Coronary artery (tissue), 2 donors: ENCODE measurements at regions not wholly inside any gene's neighbourhood (a gene's known extent, or its start where the extent isn't known, plus 50 kb on each side); places are given as distances from the start of the nearest gene placed in this dataset.

Source experiments
- DNase-seq: peaks from one replicate; pipeline ENCODE4 v3.0.0-alpha.2; 2017; ENCODE audit warnings: low spot score
- H3K27ac ChIP-seq, 2 donors: fragments of 200-600 bp; sonication (generic); one replicate each; pipeline ENCODE4 v1.5.1; 2016 to 2019
- H3K4me3 ChIP-seq: fragments of 200-600 bp; sonication (generic); 2 replicates; pipeline ENCODE4 v1.5.1; 2016; ENCODE audit warnings: mild to moderate bottlenecking, moderate library complexity
- TF ChIP-seq, protein P1 (sequence below): fragments of 200-600 bp; sonication (generic); IDR thresholded peaks from one replicate; pipeline ENCODE4 v1.5.1; 2019; ENCODE audit warnings: antibody characterized with exemption

GRCh38 chr13:61685682-61686012 lies 270.0 kb upstream of the PCDH20 start:
- Histone ChIP-seq H3K27ac (no peak overlapping the region), H3K4me3 (no peak overlapping the region)
- no peak for DNase-seq
- TF ChIP-seq, protein P1, sequence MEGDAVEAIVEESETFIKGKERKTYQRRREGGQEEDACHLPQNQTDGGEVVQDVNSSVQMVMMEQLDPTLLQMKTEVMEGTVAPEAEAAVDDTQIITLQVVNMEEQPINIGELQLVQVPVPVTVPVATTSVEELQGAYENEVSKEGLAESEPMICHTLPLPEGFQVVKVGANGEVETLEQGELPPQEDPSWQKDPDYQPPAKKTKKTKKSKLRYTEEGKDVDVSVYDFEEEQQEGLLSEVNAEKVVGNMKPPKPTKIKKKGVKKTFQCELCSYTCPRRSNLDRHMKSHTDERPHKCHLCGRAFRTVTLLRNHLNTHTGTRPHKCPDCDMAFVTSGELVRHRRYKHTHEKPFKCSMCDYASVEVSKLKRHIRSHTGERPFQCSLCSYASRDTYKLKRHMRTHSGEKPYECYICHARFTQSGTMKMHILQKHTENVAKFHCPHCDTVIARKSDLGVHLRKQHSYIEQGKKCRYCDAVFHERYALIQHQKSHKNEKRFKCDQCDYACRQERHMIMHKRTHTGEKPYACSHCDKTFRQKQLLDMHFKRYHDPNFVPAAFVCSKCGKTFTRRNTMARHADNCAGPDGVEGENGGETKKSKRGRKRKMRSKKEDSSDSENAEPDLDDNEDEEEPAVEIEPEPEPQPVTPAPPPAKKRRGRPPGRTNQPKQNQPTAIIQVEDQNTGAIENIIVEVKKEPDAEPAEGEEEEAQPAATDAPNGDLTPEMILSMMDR: no peak

- TF ChIP-seq, protein P1: no peak
- DNase-seq: no peak
- H3K27ac ChIP-seq: no peak overlapping the region
- H3K4me3 ChIP-seq: no peak overlapping the region
Measured at GRCh38 chr13:61684976-61685681, 269.5 kb upstream of the PCDH20 start.

DNA sequence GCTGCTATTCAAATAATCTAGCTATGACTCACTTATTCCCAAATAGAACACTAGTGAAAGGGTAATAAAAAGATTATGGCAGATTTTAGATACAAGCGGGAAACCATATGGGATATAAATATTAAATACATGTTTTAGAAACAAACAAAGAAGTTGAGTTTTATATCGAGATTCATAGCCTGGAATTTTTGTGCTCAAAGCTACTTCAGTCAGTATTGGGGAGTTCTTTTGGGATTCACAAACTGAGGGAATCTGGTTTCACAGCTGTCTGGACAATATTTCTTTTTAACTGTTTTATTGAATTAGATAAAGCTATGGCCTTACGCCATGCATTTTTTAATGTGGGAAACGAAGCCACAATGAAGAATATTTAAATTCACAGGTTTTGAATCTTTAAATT lies 257.1 kb upstream of the PCDH20 start:
- no peak overlapping the region for H3K4me3 ChIP-seq
- no peak overlapping the region for H3K27ac ChIP-seq
- TF ChIP-seq, protein P1: no peak
- no peak for DNase-seq

GRCh38 chr13:61670384-61671161 lies 254.9 kb upstream of the PCDH20 start:
- Histone ChIP-seq H3K27ac (no peak overlapping the region), H3K4me3 (no peak overlapping the region)
- DNase-seq: no peak
- TF ChIP-seq, protein P1: no peak

- TF ChIP-seq, protein P1: no peak
- no peak overlapping the region for H3K27ac ChIP-seq
- H3K4me3 ChIP-seq: no peak overlapping the region
- no peak for DNase-seq
Measured at GRCh38 chr13:61664801-61665705, 249.4 kb upstream of the PCDH20 start.

GRCh38 chr13:61654481-61654880 lies 238.8 kb upstream of the PCDH20 start:
- no peak overlapping the region for H3K27ac ChIP-seq
- TF ChIP-seq, protein P1: no peak
- DNase-seq: no peak
- no peak overlapping the region for H3K4me3 ChIP-seq
